ENCODE measurements at regions not wholly inside any gene's neighbourhood (a gene's known extent, or its start where the extent isn't known, plus 50 kb on each side); places are given as distances from the start of the nearest gene placed in this dataset.

DNA sequence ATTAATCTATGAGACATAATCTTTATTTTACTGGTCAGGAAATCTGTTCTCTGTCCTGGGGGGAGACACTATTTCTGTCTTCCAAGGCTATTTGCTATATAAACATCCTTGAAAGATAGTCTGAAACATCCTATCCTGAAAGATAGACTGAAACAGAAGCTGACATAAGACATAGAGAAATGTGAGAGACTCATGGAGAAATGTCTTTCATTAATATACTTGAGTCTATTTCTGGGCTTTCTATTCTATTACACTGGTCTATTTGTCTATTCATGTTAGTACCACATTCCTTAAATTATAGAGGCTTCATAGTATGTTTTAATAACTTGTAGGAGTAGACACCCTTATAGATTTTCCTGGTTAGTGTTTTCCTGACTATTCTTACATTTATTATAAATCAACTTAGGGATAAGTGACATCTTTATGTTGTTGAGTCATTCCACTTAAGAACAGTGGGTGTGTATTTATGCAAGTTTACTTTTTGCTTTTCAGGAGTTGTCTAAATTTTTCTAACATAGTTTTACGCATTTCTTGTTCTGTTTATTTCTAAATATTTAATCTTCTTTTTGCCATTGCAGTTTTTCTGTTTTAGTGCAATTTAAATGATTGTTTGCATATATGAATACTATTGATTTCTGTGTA lies 244.9 kb upstream of the ZSWIM2 start:
- no peak for DNase-seq
- WGBS, 2 donors = 78 to 82% methylated on average over 1 of the region's 1 CpG
- H3K4me3 ChIP-seq = no peak overlapping the region
- no peaks in the 10 kb centered on the region for H3K9me3 ChIP-seq
- H3K36me3 ChIP-seq = no peaks in the 10 kb centered on the region
- no peak for TF ChIP-seq POLR2A (IDR thresholded peaks at IDR 0.05)
- TF ChIP-seq, protein P1, sequence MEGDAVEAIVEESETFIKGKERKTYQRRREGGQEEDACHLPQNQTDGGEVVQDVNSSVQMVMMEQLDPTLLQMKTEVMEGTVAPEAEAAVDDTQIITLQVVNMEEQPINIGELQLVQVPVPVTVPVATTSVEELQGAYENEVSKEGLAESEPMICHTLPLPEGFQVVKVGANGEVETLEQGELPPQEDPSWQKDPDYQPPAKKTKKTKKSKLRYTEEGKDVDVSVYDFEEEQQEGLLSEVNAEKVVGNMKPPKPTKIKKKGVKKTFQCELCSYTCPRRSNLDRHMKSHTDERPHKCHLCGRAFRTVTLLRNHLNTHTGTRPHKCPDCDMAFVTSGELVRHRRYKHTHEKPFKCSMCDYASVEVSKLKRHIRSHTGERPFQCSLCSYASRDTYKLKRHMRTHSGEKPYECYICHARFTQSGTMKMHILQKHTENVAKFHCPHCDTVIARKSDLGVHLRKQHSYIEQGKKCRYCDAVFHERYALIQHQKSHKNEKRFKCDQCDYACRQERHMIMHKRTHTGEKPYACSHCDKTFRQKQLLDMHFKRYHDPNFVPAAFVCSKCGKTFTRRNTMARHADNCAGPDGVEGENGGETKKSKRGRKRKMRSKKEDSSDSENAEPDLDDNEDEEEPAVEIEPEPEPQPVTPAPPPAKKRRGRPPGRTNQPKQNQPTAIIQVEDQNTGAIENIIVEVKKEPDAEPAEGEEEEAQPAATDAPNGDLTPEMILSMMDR (IDR thresholded peaks at IDR 0.05) = no peak
- H3K4me1 ChIP-seq = no peaks in the 10 kb centered on the region
- H3K27me3 ChIP-seq = no peaks in the 10 kb centered on the region
- intact Hi-C loops (cut with DNase I) = no loop called here
- H3K27ac ChIP-seq = no peak overlapping the region

DNA sequence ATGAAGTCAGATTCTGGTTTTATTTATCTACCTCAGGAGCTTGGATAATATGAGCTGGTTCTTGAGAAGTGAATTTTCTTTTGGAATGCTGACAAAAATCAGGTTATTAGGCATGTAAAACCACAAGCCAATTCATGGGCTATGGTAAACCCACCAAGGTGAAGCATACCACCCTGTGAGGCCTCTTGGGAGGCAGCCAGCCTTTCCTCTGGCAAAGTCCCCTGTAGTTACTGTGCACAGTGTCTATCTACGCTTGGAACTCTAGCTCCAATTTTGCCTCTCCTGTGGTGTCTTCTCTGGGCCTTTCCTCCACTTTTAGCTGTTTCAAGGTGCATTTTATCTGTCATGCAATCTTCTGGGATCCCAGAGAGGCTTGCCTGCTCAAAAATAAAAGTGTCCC lies 242.7 kb upstream of the ZSWIM2 start:
- Histone ChIP-seq H3K36me3 (no peaks in the 10 kb centered on the region), H3K27me3 (no peaks in the 10 kb centered on the region), H3K9me3 (no peaks in the 10 kb centered on the region), H3K4me3 (no peak overlapping the region), H3K27ac (no peak overlapping the region), H3K4me1 (no peaks in the 10 kb centered on the region)
- no peak for DNase-seq
- intact Hi-C loops (cut with DNase I) = no loop called here
- 88 to 90% methylated on average over 1 of the region's 1 CpG for WGBS, 2 donors
- TF ChIP-seq, protein P1 (IDR thresholded peaks at IDR 0.05) = no peak
- TF ChIP-seq POLR2A (IDR thresholded peaks at IDR 0.05) = no peak

- Histone ChIP-seq H3K4me3 (no peak overlapping the region), H3K27ac (no peak overlapping the region), H3K9me3 (no peaks in the 10 kb centered on the region), H3K4me1 (no peaks in the 10 kb centered on the region), H3K36me3 (no peaks in the 10 kb centered on the region), H3K27me3 (no peaks in the 10 kb centered on the region)
- DNase-seq = no peak
- no peak for TF ChIP-seq POLR2A (IDR thresholded peaks at IDR 0.05)
- TF ChIP-seq, protein P1 (IDR thresholded peaks at IDR 0.05) = no peak
- intact Hi-C loops (cut with DNase I) = no loop called here
Measured at GRCh38 chr2:187084524-187084923, 235.6 kb upstream of the ZSWIM2 start.

GRCh38 chr2:187081461-187081860 lies 232.5 kb upstream of the ZSWIM2 start:
- Histone ChIP-seq H3K27ac (no peak overlapping the region), H3K9me3 (no peaks in the 10 kb centered on the region), H3K4me1 (no peaks in the 10 kb centered on the region), H3K36me3 (no peaks in the 10 kb centered on the region), H3K4me3 (no peak overlapping the region), H3K27me3 (no peaks in the 10 kb centered on the region)
- no peak for TF ChIP-seq POLR2A (IDR thresholded peaks at IDR 0.05)
- TF ChIP-seq, protein P1 (IDR thresholded peaks at IDR 0.05) = no peak
- intact Hi-C loops (cut with DNase I) = no loop called here
- WGBS, 2 donors = 86 to 90% methylated on average over 1 of the region's 1 CpG
- no peak for DNase-seq

- Histone ChIP-seq H3K36me3 (no peaks in the 10 kb centered on the region), H3K9me3 (peaks cover 0 to 4% (median 0%) of the 10 kb centered on the region in 3 donors), H3K27ac (no peak overlapping the region), H3K4me1 (no peaks in the 10 kb centered on the region), H3K27me3 (no peaks in the 10 kb centered on the region), H3K4me3 (no peak overlapping the region)
- intact Hi-C loops (cut with DNase I) = no loop called here
- no peak for DNase-seq
- TF ChIP-seq, protein P1 (IDR thresholded peaks at IDR 0.05) = no peak
- TF ChIP-seq POLR2A (IDR thresholded peaks at IDR 0.05) = no peak
- WGBS, 2 donors = 49 to 50% methylated on average over 5 of the region's 5 CpGs
Measured at GRCh38 chr2:187079901-187080300, 230.9 kb upstream of the ZSWIM2 start.
